ENCODE measurements at regions not wholly inside any gene's neighbourhood (a gene's known extent, or its start where the extent isn't known, plus 50 kb on each side); places are given as distances from the start of the nearest gene placed in this dataset.

- no peak for DNase-seq
Observed at GRCh38 chr12:73372856-73373255, 1100.7 kb downstream of the TRHDE start.

- no peak for DNase-seq
Observed at GRCh38 chr12:73374360-73374759, 1102.2 kb downstream of the TRHDE start.

- no peak for DNase-seq
Observed at GRCh38 chr12:73383584-73384222, 1111.5 kb downstream of the TRHDE start.

- no peak for DNase-seq
Observed at GRCh38 chr12:73384592-73384991, 1112.4 kb downstream of the TRHDE start.

GRCh38 chr12:73390261-73390660 is 1118.1 kb downstream of the TRHDE start:
- no peak for DNase-seq

- no peak for DNase-seq
Observed at GRCh38 chr12:73413051-73413450, 1124.6 kb upstream of the ATXN7L3B start.

GRCh38 chr12:73413974-73414373 is 1123.7 kb upstream of the ATXN7L3B start:
- no peak for DNase-seq

- DNase-seq = no peak
Observed at GRCh38 chr12:73414926-73415325, 1122.7 kb upstream of the ATXN7L3B start.

GRCh38 chr12:73418541-73418940 is 1119.1 kb upstream of the ATXN7L3B start:
- DNase-seq = no peak

GRCh38 chr12:73421832-73422231 is 1115.8 kb upstream of the ATXN7L3B start:
- no peak for DNase-seq

- DNase-seq = no peak
Observed at GRCh38 chr12:73424484-73424883, 1113.2 kb upstream of the ATXN7L3B start.

- DNase-seq = no peak
Observed at GRCh38 chr12:73445658-73446324, 1091.8 kb upstream of the ATXN7L3B start.

- DNase-seq = no peak
Observed at GRCh38 chr12:73452672-73453469, 1084.8 kb upstream of the ATXN7L3B start.

- DNase-seq = no peak
Observed at GRCh38 chr12:73460212-73460611, 1077.4 kb upstream of the ATXN7L3B start.

- DNase-seq = no peak
Observed at GRCh38 chr12:73465106-73465505, 1072.5 kb upstream of the ATXN7L3B start.

- DNase-seq = no peak
Observed at GRCh38 chr12:73486256-73486655, 1051.4 kb upstream of the ATXN7L3B start.

- no peak for DNase-seq
Observed at GRCh38 chr12:73506611-73507010, 1031.0 kb upstream of the ATXN7L3B start.

GRCh38 chr12:73514672-73515071 is 1023.0 kb upstream of the ATXN7L3B start:
- no peak for DNase-seq

GRCh38 chr12:73517859-73518258 is 1019.8 kb upstream of the ATXN7L3B start:
- no peak for DNase-seq

GRCh38 chr12:73529231-73529630 is 1008.4 kb upstream of the ATXN7L3B start:
- no peak for DNase-seq

- no peak for DNase-seq
Observed at GRCh38 chr12:73529954-73530353, 1007.7 kb upstream of the ATXN7L3B start.

- DNase-seq = no peak
Observed at GRCh38 chr12:73531752-73532151, 1005.9 kb upstream of the ATXN7L3B start.

- no peak for DNase-seq
Observed at GRCh38 chr12:73547421-73547820, 990.2 kb upstream of the ATXN7L3B start.

GRCh38 chr12:73585136-73585535 is 952.5 kb upstream of the ATXN7L3B start:
- no peak for DNase-seq
